Mammary epithelial cell (primary cell): ENCODE measurements at regions not wholly inside any gene's neighbourhood (a gene's known extent, or its start where the extent isn't known, plus 50 kb on each side); places are given as distances from the start of the nearest gene placed in this dataset.

Source experiments
- EZH2 ChIP-seq: IDR thresholded peaks from 2 replicates; pipeline ENCODE4 v1.6.1; 2012; ENCODE audit warnings: low read length, inconsistent platforms, borderline replicate concordance
- TF ChIP-seq, protein P1 (sequence below), 2 donors: IDR thresholded peaks in 1 of 2; conservative IDR thresholded peaks in 1 of 2; 2 replicates each; pipeline ENCODE4 v1.5.1; 2011 to 2012; ENCODE audit warnings: inconsistent platforms in 2 of 2, low read length in 2 of 2, mild to moderate bottlenecking in 2 of 2, control low read depth in 1 of 2, low read depth in 1 of 2; ENCODE audit not compliant: insufficient read depth in 1 of 2; ENCODE audit errors: extremely low read depth in 1 of 2

DNA sequence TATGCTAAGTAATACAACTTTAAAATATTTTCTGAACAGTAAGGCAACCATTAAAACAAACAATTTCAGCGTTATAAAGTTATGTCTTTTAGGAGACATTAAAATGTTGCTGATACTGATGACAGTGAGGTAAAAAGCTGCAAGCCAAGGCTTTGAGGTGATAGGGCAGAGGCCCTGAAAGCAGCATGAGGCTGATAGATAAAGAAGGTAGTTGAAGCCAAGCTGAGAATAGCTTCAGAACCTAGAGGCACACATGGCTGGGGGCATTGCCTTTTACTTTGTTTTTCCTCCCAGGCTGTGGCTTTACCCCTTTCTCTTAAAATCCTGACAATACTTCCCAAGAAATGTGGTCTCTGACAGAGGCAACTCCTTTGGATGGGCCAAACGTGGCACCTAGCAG, 149.0 kb upstream of the WWC1 start:
- TF ChIP-seq, protein P1, sequence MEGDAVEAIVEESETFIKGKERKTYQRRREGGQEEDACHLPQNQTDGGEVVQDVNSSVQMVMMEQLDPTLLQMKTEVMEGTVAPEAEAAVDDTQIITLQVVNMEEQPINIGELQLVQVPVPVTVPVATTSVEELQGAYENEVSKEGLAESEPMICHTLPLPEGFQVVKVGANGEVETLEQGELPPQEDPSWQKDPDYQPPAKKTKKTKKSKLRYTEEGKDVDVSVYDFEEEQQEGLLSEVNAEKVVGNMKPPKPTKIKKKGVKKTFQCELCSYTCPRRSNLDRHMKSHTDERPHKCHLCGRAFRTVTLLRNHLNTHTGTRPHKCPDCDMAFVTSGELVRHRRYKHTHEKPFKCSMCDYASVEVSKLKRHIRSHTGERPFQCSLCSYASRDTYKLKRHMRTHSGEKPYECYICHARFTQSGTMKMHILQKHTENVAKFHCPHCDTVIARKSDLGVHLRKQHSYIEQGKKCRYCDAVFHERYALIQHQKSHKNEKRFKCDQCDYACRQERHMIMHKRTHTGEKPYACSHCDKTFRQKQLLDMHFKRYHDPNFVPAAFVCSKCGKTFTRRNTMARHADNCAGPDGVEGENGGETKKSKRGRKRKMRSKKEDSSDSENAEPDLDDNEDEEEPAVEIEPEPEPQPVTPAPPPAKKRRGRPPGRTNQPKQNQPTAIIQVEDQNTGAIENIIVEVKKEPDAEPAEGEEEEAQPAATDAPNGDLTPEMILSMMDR (conservative IDR thresholded peaks at IDR 0.05 in 1 of 2, IDR thresholded peaks at IDR 0.05 in 1 of 2; ENCODE audit: extremely low read depth in 1 of 2, insufficient read depth in 1 of 2, low read depth in 1 of 2, low read length in 2 of 2) = no peak
- no peak for TF ChIP-seq EZH2
